ENCODE measurements at regions not wholly inside any gene's neighbourhood (a gene's known extent, or its start where the extent isn't known, plus 50 kb on each side); places are given as distances from the start of the nearest gene placed in this dataset.

GRCh38 chrX:39459204-39459603, 638.6 kb downstream of the BCOR start:
- Histone ChIP-seq H3K9me1 (ENCODE audit: control insufficient read depth, insufficient read depth, low read length) (no peaks in the 10 kb centered on the region), H3K27me3 (ENCODE audit: control insufficient read depth in 2 of 2, insufficient read depth in 2 of 2, low read length in 2 of 2) (peaks cover 0 to under 1% of the 10 kb centered on the region in 2 experiments; a peak in 1 of 5 replicates), H3K4me2 (ENCODE audit: insufficient read depth, low read length) (no peak overlapping the region), H2AFZ (ENCODE audit: low read depth, low read length) (no peak overlapping the region), H3K9ac (ENCODE audit: insufficient read depth in 1 of 2, low read depth in 2 of 2, low read length in 2 of 2) (no peak overlapping the region), H3K4me3 (no peak overlapping the region), H4K20me1 (replicated peaks; ENCODE audit: control insufficient read depth, insufficient read depth, low read length) (no peaks in the 10 kb centered on the region), H3K36me3 (ENCODE audit: control insufficient read depth, insufficient read depth, low read length) (no peaks in the 10 kb centered on the region), H3K9me3 (replicated peaks; ENCODE audit: control insufficient read depth, insufficient read depth, low read depth, low read length) (no peaks in the 10 kb centered on the region; the same call in 1 of the 2 replicates), H3K79me2 (ENCODE audit: control insufficient read depth, insufficient read depth, low read length) (no peaks in the 10 kb centered on the region), H3K4me1 (replicated peaks in 1 of 2; ENCODE audit: control insufficient read depth in 2 of 2, insufficient read depth in 2 of 2, low read length in 2 of 2) (no peaks in the 10 kb centered on the region), H3K27ac (ENCODE audit: extremely low read depth, low read depth, low read length) (no peak overlapping the region)
- in situ Hi-C loops (cut with MboI) (no loop called here), intact Hi-C loops (cut with micrococcal nuclease) (no loop called here)
- 9% methylated on average over 5 of the region's 5 CpGs for WGBS (ENCODE audit: insufficient coverage, low coverage, missing lambda C conversion rate)
- BruUV-seq (replicated peaks): no TSS peak
- no peak for DNase-seq (ENCODE audit: extremely low read depth in 1 of 4, low spot score in 3 of 4)
- no peak for ATAC-seq
- ChIA-PET POLR2A (interaction anchor here (0.5 kb wide), 1 partner anchor 186 kb away, joined by 3 read pairs; no protein-coding TSS in a partner anchor), CTCF (ENCODE audit: low intra/inter-chr PET ratio) (no interaction called here)
- TF ChIP-seq SNRNP70 (optimal IDR thresholded peaks at IDR 0.05; ENCODE audit: low read depth, low read length): no peak
- no peak for TF ChIP-seq SNAPC5 (CRISPR knock-in tag; IDR thresholded peaks at IDR 0.05)
- no peak for TF ChIP-seq NFRKB (IDR thresholded peaks at IDR 0.05; ENCODE audit: low read depth)
- TF ChIP-seq MTA2 (IDR thresholded peaks at IDR 0.05; ENCODE audit: low read depth): no peak
- no peak for TF ChIP-seq MTA3 (IDR thresholded peaks at IDR 0.05; ENCODE audit: borderline replicate concordance)
- no peak for TF ChIP-seq WHSC1 (IDR thresholded peaks at IDR 0.05; ENCODE audit: low read length)
- TF ChIP-seq DPF2 (IDR thresholded peaks at IDR 0.05): no peak
- TF ChIP-seq MECOM (CRISPR knock-in tag; IDR thresholded peaks at IDR 0.05): no peak
- TF ChIP-seq GTF2A2 (tag; IDR thresholded peaks at IDR 0.05): no peak
- TF ChIP-seq NFIC (IDR thresholded peaks at IDR 0.05): no peak
- no peak for TF ChIP-seq MED1 (CRISPR knock-in tag; IDR thresholded peaks at IDR 0.05; ENCODE audit: borderline replicate concordance)
- no peak for TF ChIP-seq BMI1 (IDR thresholded peaks at IDR 0.05; ENCODE audit: low read length)
- TF ChIP-seq HDAC6 (IDR thresholded peaks at IDR 0.05; ENCODE audit: low read depth, low read length): no peak
- no peak for TF ChIP-seq C11orf30 (IDR thresholded peaks at IDR 0.05; ENCODE audit: low read depth)
- TF ChIP-seq KAT7 (CRISPR knock-in tag; IDR thresholded peaks at IDR 0.05; ENCODE audit: borderline replicate concordance): no peak
- no peak for FAIRE-seq
